ENCODE measurements at regions not wholly inside any gene's neighbourhood (a gene's known extent, or its start where the extent isn't known, plus 50 kb on each side); places are given as distances from the start of the nearest gene placed in this dataset.

GRCh38 chr4:112940336-112940735 lies 109.1 kb upstream of the ANK2 start:
- intact Hi-C loops (cut with DNase I): no loop called here
- ATAC-seq (no peak), DNase-seq (no peak)
- no peaks in the 10 kb centered on the region for H3K9me3 ChIP-seq
- H3K27ac ChIP-seq: no peak overlapping the region
- no peaks in the 10 kb centered on the region for H3K4me1 ChIP-seq
- no peak for TF ChIP-seq CTCF (IDR thresholded peaks at IDR 0.05)
- H3K4me3 ChIP-seq: no peak overlapping the region
- H3K36me3 ChIP-seq: no peaks in the 10 kb centered on the region
- peaks cover 3% of the 10 kb centered on the region for H3K27me3 ChIP-seq

GRCh38 chr4:112942077-112942476 lies 107.4 kb upstream of the ANK2 start:
- TF ChIP-seq CTCF (IDR thresholded peaks at IDR 0.05): no peak
- Histone ChIP-seq H3K4me3 (no peak overlapping the region), H3K9me3 (no peaks in the 10 kb centered on the region), H3K27me3 (peaks cover 3% of the 10 kb centered on the region), H3K4me1 (no peaks in the 10 kb centered on the region), H3K36me3 (no peaks in the 10 kb centered on the region), H3K27ac (no peak overlapping the region)
- ATAC-seq (no peak), DNase-seq (no peak)
- intact Hi-C loops (cut with DNase I): no loop called here

- DNase-seq (no peak), ATAC-seq (no peak)
- Histone ChIP-seq H3K9me3 (no peaks in the 10 kb centered on the region), H3K4me3 (no peak overlapping the region), H3K27me3 (peaks cover 3% of the 10 kb centered on the region), H3K4me1 (no peaks in the 10 kb centered on the region), H3K36me3 (no peaks in the 10 kb centered on the region), H3K27ac (no peak overlapping the region)
- intact Hi-C loops (cut with DNase I): no loop called here
- no peak for TF ChIP-seq CTCF (IDR thresholded peaks at IDR 0.05)
These were observed 106.5 kb upstream of the ANK2 start for GRCh38 chr4:112942997-112943396.

- no peaks in the 10 kb centered on the region for H3K4me1 ChIP-seq
- intact Hi-C loops (cut with DNase I): no loop called here
- DNase-seq: no peak
These were observed 105.4 kb upstream of the ANK2 start for GRCh38 chr4:112944006-112944405.

GRCh38 chr4:112946127-112946526 lies 103.3 kb upstream of the ANK2 start:
- no peak for ATAC-seq
- Histone ChIP-seq H3K4me3 (no peak overlapping the region), H3K27me3 (no peaks in the 10 kb centered on the region), H3K36me3 (no peaks in the 10 kb centered on the region), H3K4me1 (no peaks in the 10 kb centered on the region), H3K27ac (no peak overlapping the region), H3K9me3 (no peaks in the 10 kb centered on the region)
- no peak for DNase-seq
- intact Hi-C loops (cut with DNase I): no loop called here
- no peak for TF ChIP-seq CTCF (IDR thresholded peaks at IDR 0.05)

More at GRCh38 chr4:112944006-112944405, 105.4 kb upstream of the ANK2 start:
- Histone ChIP-seq H3K27ac (no peak overlapping the region), H3K36me3 (no peaks in the 10 kb centered on the region), H3K27me3 (peaks cover 3% of the 10 kb centered on the region), H3K4me3 (no peak overlapping the region), H3K9me3 (no peaks in the 10 kb centered on the region)
- no peak for TF ChIP-seq CTCF (IDR thresholded peaks at IDR 0.05)
- no peak for ATAC-seq

- no peaks in the 10 kb centered on the region for H3K36me3 ChIP-seq
- no peaks in the 10 kb centered on the region for H3K27me3 ChIP-seq
- DNase-seq: no peak
- no peak for ATAC-seq
- H3K4me1 ChIP-seq: no peaks in the 10 kb centered on the region
- no peak for TF ChIP-seq CTCF (IDR thresholded peaks at IDR 0.05)
- H3K4me3 ChIP-seq: no peak overlapping the region
- intact Hi-C loops (cut with DNase I): no loop called here
- H3K27ac ChIP-seq: no peak overlapping the region
- H3K9me3 ChIP-seq: no peaks in the 10 kb centered on the region
These were observed 101.8 kb upstream of the ANK2 start for GRCh38 chr4:112947616-112948015.

Measured in upper lobe of right lung (tissue), 1 donor.